ENCODE measurements at regions not wholly inside any gene's neighbourhood (a gene's known extent, or its start where the extent isn't known, plus 50 kb on each side); places are given as distances from the start of the nearest gene placed in this dataset.

- TF ChIP-seq POLR2AphosphoS5 (IDR thresholded peaks at IDR 0.05; ENCODE audit: borderline replicate concordance, low read depth, low read length), result no peak
- TF ChIP-seq EZH2 (IDR thresholded peaks at IDR 0.05), result no peak
These were observed 475.6 kb downstream of the TDRD15 start for GRCh38 chr2:21599417-21599816.

All from SK-N-MC (cell line).